IMR-90 (cell line): ENCODE measurements at regions not wholly inside any gene's neighbourhood (a gene's known extent, or its start where the extent isn't known, plus 50 kb on each side); places are given as distances from the start of the nearest gene placed in this dataset.

Experiments
- ATAC-seq: fragments of 200-7000 bp; cut with Tn5 transposase; 2 replicates; pipeline ENCODE4 v1.9.1; 2020; ENCODE audit warnings: low read depth, mild to moderate bottlenecking, moderate library complexity
- BruUV-seq: library from RNA; stranded (reverse); fragments of 400-500 nt; replicated peaks from 2 replicates; lab custom pipeline; 2021; lab: Mats Ljungman, UMichigan
- CTCF ChIA-PET: fragments of 300-600 bp; formaldehyde crosslinking; extraction: SDS; loops from one replicate; lab custom pipeline; 2021; ENCODE audit warnings: antibody characterized with exemption; lab: Yijun Ruan, JAX
- POLR2A ChIA-PET: fragments of 300-600 bp; sonication (Branson Sonifier 250); formaldehyde crosslinking; loops from one replicate; lab custom pipeline; 2022; ENCODE audit warnings: antibody characterized with exemption; ENCODE audit not compliant: unreplicated experiment; lab: Charles Lee
- DNase-seq: peaks from one replicate; pipeline ENCODE4 v3.0.0; 2013
- H2AFZ ChIP-seq: replicated peaks from 2 replicates; pipeline ENCODE3; 2013; ENCODE audit warnings: low read length, mild to moderate bottlenecking; ENCODE audit not compliant: poor library complexity
- H2AK5ac ChIP-seq: 2 replicates; pipeline ENCODE4 v1.6.1; 2013; ENCODE audit warnings: low read depth, low read length, inconsistent platforms
- H2AK9ac ChIP-seq: replicated peaks from 2 replicates; pipeline ENCODE3; 2013; ENCODE audit warnings: mild to moderate bottlenecking, low read depth, low read length, moderate library complexity; ENCODE audit not compliant: poor library complexity
- H2BK120ac ChIP-seq: 2 replicates; pipeline ENCODE4 v1.6.1; 2013; ENCODE audit warnings: low read depth, low read length, inconsistent platforms
- H2BK15ac ChIP-seq: 3 replicates; pipeline ENCODE4 v1.6.1; 2013; ENCODE audit warnings: low read depth, low read length, inconsistent platforms
- H2BK20ac ChIP-seq: 2 replicates; pipeline ENCODE4 v1.6.1; 2013; ENCODE audit warnings: low read depth, mild to moderate bottlenecking, inconsistent platforms, low read length, moderate library complexity
- H2BK5ac ChIP-seq: 2 replicates; pipeline ENCODE4 v1.6.1; 2013; ENCODE audit warnings: mild to moderate bottlenecking, low read depth, low read length, inconsistent platforms; ENCODE audit not compliant: poor library complexity, severe bottlenecking
- H3K14ac ChIP-seq: replicated peaks from 2 replicates; pipeline ENCODE4 v1.6.1; 2013; ENCODE audit warnings: low read depth, low read length, inconsistent platforms
- H3K18ac ChIP-seq: 2 replicates; pipeline ENCODE4 v1.6.1; 2013; ENCODE audit warnings: low read depth, low read length, control low read depth
- H3K23ac ChIP-seq: 2 replicates; pipeline ENCODE4 v1.6.1; 2013; ENCODE audit warnings: low read depth, low read length, inconsistent platforms
- H3K27ac ChIP-seq: 2 replicates; pipeline ENCODE4 v1.5.1; 2013; ENCODE audit warnings: mild to moderate bottlenecking, control low read depth, low read length; ENCODE audit not compliant: insufficient read depth
- H3K27me3 ChIP-seq: 2 replicates; pipeline ENCODE4 v1.6.1; 2013; ENCODE audit warnings: low read length; ENCODE audit not compliant: control insufficient read depth, insufficient read depth
- H3K36me3 ChIP-seq: 2 replicates; pipeline ENCODE4 v1.6.1; 2013; ENCODE audit warnings: low read length, mixed read lengths; ENCODE audit not compliant: control insufficient read depth, insufficient read depth
- H3K4ac ChIP-seq: 2 replicates; pipeline ENCODE4 v1.6.1; 2013; ENCODE audit warnings: low read depth, low read length, inconsistent platforms
- H3K4me1 ChIP-seq: 2 replicates; pipeline ENCODE4 v1.6.1; 2013; ENCODE audit warnings: low read length, mixed read lengths; ENCODE audit not compliant: control insufficient read depth, insufficient read depth
- H3K4me2 ChIP-seq: 2 replicates; pipeline ENCODE4 v1.6.1; 2013; ENCODE audit warnings: low read depth, mild to moderate bottlenecking, control low read depth, low read length, moderate library complexity
- H3K4me3 ChIP-seq: 2 replicates; pipeline ENCODE4 v1.5.1; 2013; ENCODE audit warnings: low read depth, mild to moderate bottlenecking, control low read depth, low read length, moderate library complexity; ENCODE audit not compliant: insufficient read depth
- H3K56ac ChIP-seq: 2 replicates; pipeline ENCODE4 v1.6.1; 2013; ENCODE audit warnings: low read length, inconsistent platforms; ENCODE audit not compliant: insufficient read depth; ENCODE audit errors: extremely low read depth
- H3K79me1 ChIP-seq, 2 experiments: 2 replicates each; pipeline ENCODE4 v1.6.1; 2013; ENCODE audit warnings: low read length in 2 of 2, inconsistent platforms in 1 of 2, low read depth in 1 of 2
- H3K9ac ChIP-seq: 2 replicates; pipeline ENCODE4 v1.6.1; 2013; ENCODE audit warnings: low read depth, low read length, control low read depth
- H3K9me1 ChIP-seq: 2 replicates; pipeline ENCODE4 v1.6.1; 2013; ENCODE audit warnings: low read length, inconsistent platforms; ENCODE audit not compliant: insufficient read depth
- H3K9me3 ChIP-seq: 2 replicates; pipeline ENCODE4 v1.6.1; 2013; ENCODE audit warnings: low read length; ENCODE audit not compliant: control insufficient read depth, insufficient read depth
- H4K20me1 ChIP-seq: 2 replicates; pipeline ENCODE4 v1.6.1; 2013; ENCODE audit warnings: low read length, inconsistent platforms; ENCODE audit not compliant: insufficient read depth
- H4K5ac ChIP-seq: 2 replicates; pipeline ENCODE4 v1.6.1; 2013; ENCODE audit warnings: mild to moderate bottlenecking, low read depth, low read length, control low read depth
- H4K8ac ChIP-seq, 2 experiments: 2 replicates each; pipeline ENCODE4 v1.6.1; 2013; ENCODE audit warnings: low read depth in 2 of 2, low read length in 2 of 2, control low read depth in 1 of 2, inconsistent platforms in 1 of 2
- H4K91ac ChIP-seq: 2 replicates; pipeline ENCODE4 v1.6.1; 2013; ENCODE audit warnings: low read depth, low read length, inconsistent platforms; ENCODE audit not compliant: insufficient read depth
- CEBPB ChIP-seq: IDR thresholded peaks from 2 replicates; pipeline ENCODE4 v1.6.1; 2012; ENCODE audit warnings: low read depth, low read length, improper control_type of control experiment
- CHD1 ChIP-seq: IDR thresholded peaks from 2 replicates; pipeline ENCODE4 v1.6.1; 2012; ENCODE audit warnings: low read depth, low read length, improper control_type of control experiment
- CTCF ChIP-seq: conservative IDR thresholded peaks from 2 replicates; pipeline ENCODE4 v1.5.1; 2012; ENCODE audit warnings: mild to moderate bottlenecking, low read depth, low read length, improper control_type of control experiment
- FOS ChIP-seq: fragments of 150-350 bp; IDR thresholded peaks from 2 replicates; pipeline ENCODE4 v1.6.1; 2016; ENCODE audit warnings: low read depth, low read length
- MAFK ChIP-seq: IDR thresholded peaks from 2 replicates; pipeline ENCODE4 v1.6.1; 2012; ENCODE audit warnings: low read depth, low read length, improper control_type of control experiment
- POLR2A ChIP-seq: IDR thresholded peaks from 2 replicates; pipeline ENCODE4 v1.6.1; 2012; ENCODE audit warnings: mild to moderate bottlenecking, low read depth, low read length
- SMC3 ChIP-seq: fragments of 150-350 bp; IDR thresholded peaks from 2 replicates; pipeline ENCODE4 v1.6.1; 2016; ENCODE audit warnings: low read depth, mild to moderate bottlenecking, antibody characterized with exemption, low read length, moderate library complexity
- USF2 ChIP-seq: fragments of 150-350 bp; IDR thresholded peaks from 2 replicates; pipeline ENCODE4 v1.6.1; 2017; ENCODE audit warnings: mild to moderate bottlenecking, antibody characterized with exemption, low read length, low read depth
- WGBS, 2 experiments: methylation state at CpG; one replicate each; pipeline versions ENCODE4 v1.1.5 to v1.1.7; 2013; ENCODE audit warnings: missing lambda C conversion rate in 2 of 2; ENCODE audit not compliant: insufficient read length in 1 of 2; ENCODE audit errors: extremely low coverage in 2 of 2; 5-methylcytosine and 5-hydroxymethylcytosine counted together
- dilution Hi-C: fragments of 300-500 bp; cut with HindIII; formaldehyde crosslinking; loops from one replicate; pipeline ENCODE4 v1.14.3; 2018; ENCODE audit warnings: low sequenced_read_pairs; ENCODE audit not compliant: unreplicated experiment
- in situ Hi-C: fragments of 300-500 bp; cut with MboI; formaldehyde crosslinking; loops from 3 replicates; pipeline ENCODE4 v1.14.3; 2019; ENCODE audit warnings: low sequenced_read_pairs, inconsistent platforms, mixed read lengths
- intact Hi-C: fragments of 100-400 bp; cut with micrococcal nuclease; formaldehyde crosslinking; loops from 2 replicates; pipeline ENCODE4 v1.10.0; 2022

GRCh38 chr1:88200545-88200944 lies 483.5 kb upstream of the PKN2 start:
- H4K5ac ChIP-seq, result no peak overlapping the region
- intact Hi-C loops, result no loop called here
- H2BK15ac ChIP-seq, result no peak overlapping the region
- H3K27me3 ChIP-seq, result no peaks in the 10 kb centered on the region
- DNase-seq, result no peak
- H3K18ac ChIP-seq, result no peak overlapping the region
- dilution Hi-C loops, result no loop called here
- no TSS peak for BruUV-seq
- H3K23ac ChIP-seq, result no peak overlapping the region
- no peak for ATAC-seq
- no peak overlapping the region for H3K27ac ChIP-seq
- ChIA-PET POLR2A (no interaction called here), CTCF (interaction anchor here (2.4 kb wide), 1 partner anchor 20 kb away, joined by 6 read pairs; no protein-coding TSS in a partner anchor)
- H3K4me2 ChIP-seq, result no peak overlapping the region
- H4K20me1 ChIP-seq, result no peaks in the 10 kb centered on the region
- WGBS, 2 experiments, result 90% methylated on average over 2 of the region's 3 CpGs; no CpG with 5 or more reads in 1 of the 2 experiments
- H4K8ac ChIP-seq, result no peak overlapping the region
- no peaks in the 10 kb centered on the region for H3K4me1 ChIP-seq
- no peaks in the 10 kb centered on the region for H3K36me3 ChIP-seq
- no peak for TF ChIP-seq FOS
- no peak for TF ChIP-seq CHD1
- TF ChIP-seq POLR2A, result no peak
- TF ChIP-seq CEBPB, result no peak
- no peak for TF ChIP-seq USF2
- no peak for TF ChIP-seq MAFK
- no peak for TF ChIP-seq CTCF
- no peak for TF ChIP-seq SMC3
- H3K9me3 ChIP-seq, result no peaks in the 10 kb centered on the region
- H3K56ac ChIP-seq, result no peak overlapping the region
- no peak overlapping the region for H3K14ac ChIP-seq
- no peak overlapping the region for H3K9ac ChIP-seq
- no peak overlapping the region for H2AK9ac ChIP-seq
- H2BK20ac ChIP-seq, result no peak overlapping the region
- H2BK120ac ChIP-seq, result no peak overlapping the region
- no peak overlapping the region for H3K4me3 ChIP-seq
- H3K4ac ChIP-seq, result no peak overlapping the region
- H3K9me1 ChIP-seq, result no peaks in the 10 kb centered on the region
- in situ Hi-C loops, result no loop called here
- no peak overlapping the region for H2AFZ ChIP-seq
- no peak overlapping the region for H2AK5ac ChIP-seq
- H3K79me1 ChIP-seq, result no peaks in the 10 kb centered on the region
- no peak overlapping the region for H2BK5ac ChIP-seq
- H4K91ac ChIP-seq, result no peak overlapping the region
